ENCODE measurements at regions not wholly inside any gene's neighbourhood (a gene's known extent, or its start where the extent isn't known, plus 50 kb on each side); places are given as distances from the start of the nearest gene placed in this dataset.

DNA sequence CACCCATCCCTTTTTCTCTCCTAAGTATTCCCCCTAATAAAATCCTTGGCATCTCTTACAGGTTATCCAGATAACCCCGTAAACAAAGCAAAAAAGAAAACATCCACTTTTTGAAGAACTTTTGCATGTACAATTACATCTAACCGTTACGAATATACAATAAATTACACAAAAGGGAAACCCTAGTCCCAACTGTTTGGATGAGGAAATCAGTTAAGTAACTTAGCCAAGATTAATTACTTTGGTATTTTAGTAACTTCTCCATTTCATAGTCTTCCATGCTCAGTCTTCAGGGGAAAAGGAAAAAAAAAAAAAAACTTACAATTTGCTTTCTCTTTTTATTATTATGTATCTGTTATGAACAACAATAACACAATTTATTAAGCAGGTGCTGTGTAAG is 212.9 kb downstream of the ACTL7B start:
- no peak overlapping the region for H3K4me3 ChIP-seq (ENCODE audit: low read depth in 1 of 5, low read length in 5 of 5)
- no peaks in the 10 kb centered on the region for H3K27me3 ChIP-seq (ENCODE audit: control insufficient read depth in 5 of 5, insufficient read depth in 4 of 5, low read length in 5 of 5)
- H3K9ac ChIP-seq (ENCODE audit: low read length in 5 of 5): no peak overlapping the region
- no peak overlapping the region for H3K27ac ChIP-seq (ENCODE audit: low read depth, low read length)
- no peaks in the 10 kb centered on the region for H3K36me3 ChIP-seq (ENCODE audit: control insufficient read depth in 5 of 5, insufficient read depth in 5 of 5, low read length in 5 of 5)
- no peaks in the 10 kb centered on the region for H3K4me1 ChIP-seq (ENCODE audit: control insufficient read depth in 5 of 5, insufficient read depth in 5 of 5, low read length in 5 of 5)
- no peaks in the 10 kb centered on the region for H3K9me3 ChIP-seq (ENCODE audit: control insufficient read depth in 5 of 5, low read length in 5 of 5)

DNA sequence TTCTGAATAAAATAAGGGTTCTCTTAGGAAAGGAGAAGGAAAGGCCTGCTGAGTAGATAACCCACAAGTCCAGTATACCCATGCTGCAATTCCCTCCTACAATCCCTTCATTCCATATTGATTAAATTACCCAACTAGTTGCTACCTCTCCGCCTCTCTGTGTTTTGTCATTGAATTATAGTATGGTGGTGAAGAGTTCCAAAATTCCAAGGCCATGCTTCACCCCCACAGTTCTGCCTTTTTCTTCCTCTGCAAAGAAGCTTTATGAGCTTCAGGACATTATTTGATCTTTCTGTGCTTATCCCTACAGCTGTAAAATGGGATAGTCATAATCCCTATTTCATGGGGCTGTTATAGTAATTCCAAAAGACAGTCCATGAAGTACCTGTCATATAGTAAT is 215.6 kb downstream of the ACTL7B start:
- Histone ChIP-seq H3K9ac (ENCODE audit: low read length in 5 of 5) (no peak overlapping the region), H3K36me3 (ENCODE audit: control insufficient read depth in 5 of 5, insufficient read depth in 5 of 5, low read length in 5 of 5) (no peaks in the 10 kb centered on the region), H3K4me1 (ENCODE audit: control insufficient read depth in 5 of 5, insufficient read depth in 5 of 5, low read length in 5 of 5) (no peaks in the 10 kb centered on the region), H3K27me3 (ENCODE audit: control insufficient read depth in 5 of 5, insufficient read depth in 4 of 5, low read length in 5 of 5) (no peaks in the 10 kb centered on the region), H3K27ac (ENCODE audit: low read depth, low read length) (no peak overlapping the region), H3K9me3 (ENCODE audit: control insufficient read depth in 5 of 5, low read length in 5 of 5) (no peaks in the 10 kb centered on the region), H3K4me3 (ENCODE audit: low read depth in 1 of 5, low read length in 5 of 5) (no peak overlapping the region)

DNA sequence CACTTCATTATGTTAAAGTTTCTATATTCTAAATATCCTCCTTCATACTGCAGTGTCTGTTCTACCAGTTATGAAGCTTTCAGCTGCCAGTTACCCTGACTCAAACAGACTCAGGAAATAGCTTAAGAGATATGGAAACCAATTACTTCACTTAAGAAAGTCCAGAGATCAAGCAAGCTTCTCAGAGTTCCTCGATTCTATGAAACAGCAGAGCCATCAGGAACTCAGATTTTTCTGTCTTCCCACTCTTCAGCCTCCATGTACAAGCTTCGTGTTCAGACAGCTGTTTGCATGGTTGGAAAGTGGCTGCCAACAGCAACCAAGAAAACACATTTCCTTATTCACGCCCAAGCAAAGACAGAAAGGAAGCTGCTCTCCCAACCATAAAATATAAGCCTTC is 216.1 kb downstream of the ACTL7B start:
- Histone ChIP-seq H3K4me1 (ENCODE audit: control insufficient read depth in 5 of 5, insufficient read depth in 5 of 5, low read length in 5 of 5) (no peaks in the 10 kb centered on the region), H3K9ac (ENCODE audit: low read length in 5 of 5) (no peak overlapping the region), H3K36me3 (ENCODE audit: control insufficient read depth in 5 of 5, insufficient read depth in 5 of 5, low read length in 5 of 5) (no peaks in the 10 kb centered on the region), H3K27me3 (ENCODE audit: control insufficient read depth in 5 of 5, insufficient read depth in 4 of 5, low read length in 5 of 5) (no peaks in the 10 kb centered on the region), H3K9me3 (ENCODE audit: control insufficient read depth in 5 of 5, low read length in 5 of 5) (no peaks in the 10 kb centered on the region), H3K4me3 (ENCODE audit: low read depth in 1 of 5, low read length in 5 of 5) (no peak overlapping the region), H3K27ac (ENCODE audit: low read depth, low read length) (no peak overlapping the region)

DNA sequence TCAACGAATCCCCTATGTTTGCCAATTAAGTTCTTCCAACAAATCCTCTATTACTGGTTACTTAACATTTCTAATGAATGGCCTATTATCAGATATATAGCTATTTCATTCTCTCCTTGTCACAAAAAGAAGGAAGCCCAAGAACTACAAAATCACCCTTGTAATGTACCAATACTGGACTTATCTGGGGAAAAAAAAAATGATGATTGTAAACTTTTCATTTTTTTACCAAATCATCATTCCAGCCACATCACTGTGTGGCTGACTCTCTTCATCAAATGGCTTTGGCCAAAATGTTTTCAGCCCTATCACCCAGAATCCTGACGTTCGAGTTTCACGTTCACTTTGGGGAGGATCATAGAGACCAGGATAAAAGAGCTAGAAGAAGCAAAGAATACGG is 216.7 kb downstream of the ACTL7B start:
- Histone ChIP-seq H3K36me3 (ENCODE audit: control insufficient read depth in 5 of 5, insufficient read depth in 5 of 5, low read length in 5 of 5) (no peaks in the 10 kb centered on the region), H3K9ac (ENCODE audit: low read length in 5 of 5) (no peak overlapping the region), H3K4me1 (ENCODE audit: control insufficient read depth in 5 of 5, insufficient read depth in 5 of 5, low read length in 5 of 5) (no peaks in the 10 kb centered on the region), H3K9me3 (ENCODE audit: control insufficient read depth in 5 of 5, low read length in 5 of 5) (no peaks in the 10 kb centered on the region), H3K27ac (ENCODE audit: low read depth, low read length) (no peak overlapping the region), H3K27me3 (ENCODE audit: control insufficient read depth in 5 of 5, insufficient read depth in 4 of 5, low read length in 5 of 5) (no peaks in the 10 kb centered on the region), H3K4me3 (ENCODE audit: low read depth in 1 of 5, low read length in 5 of 5) (no peak overlapping the region)

DNA sequence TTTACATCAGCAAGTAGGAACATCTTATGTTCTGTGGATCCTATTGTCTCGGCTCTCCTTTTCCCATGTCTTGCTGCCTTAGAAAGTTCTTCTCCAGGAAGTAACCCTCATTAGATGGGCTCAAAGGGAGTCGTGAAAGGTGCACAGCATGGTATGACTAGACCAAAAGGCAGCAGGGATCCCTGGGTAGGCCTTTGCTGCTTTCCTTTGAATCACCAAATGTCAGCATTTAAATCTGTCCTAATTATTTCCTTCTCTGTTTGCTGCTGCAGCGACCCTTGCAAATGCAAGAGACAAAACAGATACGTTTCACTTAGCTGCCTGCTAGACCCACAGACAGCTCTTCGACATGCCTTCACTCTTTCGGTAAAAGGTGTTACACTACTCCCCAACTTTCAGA is 218.4 kb downstream of the ACTL7B start:
- Histone ChIP-seq H3K9me3 (ENCODE audit: control insufficient read depth in 5 of 5, low read length in 5 of 5) (no peaks in the 10 kb centered on the region), H3K27ac (ENCODE audit: low read depth, low read length) (no peak overlapping the region), H3K27me3 (ENCODE audit: control insufficient read depth in 5 of 5, insufficient read depth in 4 of 5, low read length in 5 of 5) (no peaks in the 10 kb centered on the region), H3K9ac (ENCODE audit: low read length in 5 of 5) (no peak overlapping the region), H3K4me1 (ENCODE audit: control insufficient read depth in 5 of 5, insufficient read depth in 5 of 5, low read length in 5 of 5) (no peaks in the 10 kb centered on the region), H3K4me3 (ENCODE audit: low read depth in 1 of 5, low read length in 5 of 5) (no peak overlapping the region), H3K36me3 (ENCODE audit: control insufficient read depth in 5 of 5, insufficient read depth in 5 of 5, low read length in 5 of 5) (no peaks in the 10 kb centered on the region)

DNA sequence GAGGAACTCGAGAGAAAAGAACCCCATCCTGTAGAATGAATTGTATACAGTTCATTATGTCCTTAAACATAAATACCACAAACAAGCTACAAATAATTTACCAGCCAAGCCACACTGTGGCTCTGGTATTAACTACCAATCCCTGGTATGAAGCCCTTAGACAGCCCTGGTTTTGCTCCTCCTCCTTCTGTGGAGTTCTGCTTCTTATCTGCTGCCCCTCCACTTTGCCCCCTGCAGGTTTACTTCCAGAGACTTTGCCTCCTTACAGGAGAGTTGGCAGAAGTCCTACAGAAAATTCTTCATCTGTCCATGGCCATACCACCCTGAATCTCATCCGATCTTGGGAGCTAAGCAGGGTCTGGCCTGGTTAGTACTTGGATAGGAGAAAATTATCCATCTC is 219.8 kb downstream of the ACTL7B start:
- Histone ChIP-seq H3K27ac (ENCODE audit: low read depth, low read length) (no peak overlapping the region), H3K36me3 (ENCODE audit: control insufficient read depth in 5 of 5, insufficient read depth in 5 of 5, low read length in 5 of 5) (no peaks in the 10 kb centered on the region), H3K4me3 (ENCODE audit: low read depth in 1 of 5, low read length in 5 of 5) (no peak overlapping the region), H3K9ac (ENCODE audit: low read length in 5 of 5) (no peak overlapping the region), H3K27me3 (ENCODE audit: control insufficient read depth in 5 of 5, insufficient read depth in 4 of 5, low read length in 5 of 5) (no peaks in the 10 kb centered on the region), H3K4me1 (ENCODE audit: control insufficient read depth in 5 of 5, insufficient read depth in 5 of 5, low read length in 5 of 5) (no peaks in the 10 kb centered on the region), H3K9me3 (ENCODE audit: control insufficient read depth in 5 of 5, low read length in 5 of 5) (no peaks in the 10 kb centered on the region)

DNA sequence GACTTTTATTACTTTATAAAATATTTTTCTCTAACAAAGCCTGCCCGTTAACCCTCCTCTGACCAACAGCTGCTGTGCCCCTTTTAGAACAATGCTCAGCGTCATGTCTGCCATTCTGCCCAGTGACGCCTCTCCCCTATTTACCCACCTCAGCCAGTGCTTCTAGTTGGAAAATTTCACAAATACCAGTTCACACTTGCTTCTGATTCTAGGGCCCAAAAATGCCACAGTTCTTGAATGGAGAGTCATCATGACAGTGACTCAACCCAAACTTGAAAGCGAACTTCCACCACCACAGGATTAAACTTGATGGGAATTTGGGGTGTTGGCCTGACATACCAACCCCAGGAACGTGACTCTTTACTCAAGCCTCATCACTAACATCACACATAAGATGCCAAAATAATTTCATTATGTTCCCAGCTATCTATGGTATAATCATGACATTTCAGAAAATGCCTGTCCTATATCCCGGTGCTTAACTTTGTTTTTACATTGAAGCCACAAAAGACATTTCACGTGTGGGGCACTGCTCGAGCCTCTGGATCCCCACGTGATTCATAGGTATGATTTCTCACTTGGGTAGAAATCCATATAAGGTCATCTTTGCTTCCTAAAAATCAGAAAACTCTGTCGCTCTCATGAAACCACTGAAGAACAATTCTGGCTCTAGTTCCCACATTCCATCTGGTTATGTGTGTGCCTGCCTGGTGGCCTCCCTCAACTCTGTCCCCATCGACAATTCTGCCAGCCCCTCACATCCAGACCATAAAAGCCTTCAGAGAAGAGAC is 220.9 kb downstream of the ACTL7B start:
- H3K27ac ChIP-seq (ENCODE audit: low read depth, low read length): no peak overlapping the region

DNA sequence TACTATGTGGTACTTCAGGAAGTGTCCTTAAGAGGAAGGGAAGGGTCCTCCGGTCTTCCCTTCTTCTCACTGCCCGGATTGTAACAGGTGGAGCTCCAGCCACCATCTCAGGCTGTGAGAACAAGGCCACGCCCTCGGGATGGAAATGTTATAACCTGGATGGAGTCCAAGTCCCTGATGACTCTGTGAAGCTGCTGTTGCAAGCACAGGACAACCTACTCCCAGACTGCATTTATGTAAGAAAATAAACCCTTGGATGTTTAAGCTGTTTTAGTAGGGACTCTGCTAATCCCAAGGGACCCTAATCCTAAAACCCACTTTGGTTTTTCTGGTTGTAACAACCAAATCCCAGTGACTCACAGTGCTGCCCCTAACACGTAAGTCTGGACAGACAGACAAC is 221.6 kb downstream of the ACTL7B start:
- Histone ChIP-seq H3K9me3 (ENCODE audit: control insufficient read depth in 5 of 5, low read length in 5 of 5) (no peaks in the 10 kb centered on the region), H3K36me3 (ENCODE audit: control insufficient read depth in 5 of 5, insufficient read depth in 5 of 5, low read length in 5 of 5) (no peaks in the 10 kb centered on the region), H3K27ac (ENCODE audit: low read depth, low read length) (no peak overlapping the region), H3K4me3 (ENCODE audit: low read depth in 1 of 5, low read length in 5 of 5) (no peak overlapping the region), H3K27me3 (ENCODE audit: control insufficient read depth in 5 of 5, insufficient read depth in 4 of 5, low read length in 5 of 5) (no peaks in the 10 kb centered on the region), H3K9ac (ENCODE audit: low read length in 5 of 5) (no peak overlapping the region), H3K4me1 (ENCODE audit: control insufficient read depth in 5 of 5, insufficient read depth in 5 of 5, low read length in 5 of 5) (no peaks in the 10 kb centered on the region)

More for the DNA sequence above, 220.9 kb downstream of the ACTL7B start:
- H3K4me1 ChIP-seq (ENCODE audit: control insufficient read depth in 5 of 5, insufficient read depth in 5 of 5, low read length in 5 of 5): no peaks in the 10 kb centered on the region
- no peaks in the 10 kb centered on the region for H3K36me3 ChIP-seq (ENCODE audit: control insufficient read depth in 5 of 5, insufficient read depth in 5 of 5, low read length in 5 of 5)
- no peaks in the 10 kb centered on the region for H3K9me3 ChIP-seq (ENCODE audit: control insufficient read depth in 5 of 5, low read length in 5 of 5)
- no peaks in the 10 kb centered on the region for H3K27me3 ChIP-seq (ENCODE audit: control insufficient read depth in 5 of 5, insufficient read depth in 4 of 5, low read length in 5 of 5)
- H3K4me3 ChIP-seq (ENCODE audit: low read depth in 1 of 5, low read length in 5 of 5): no peak overlapping the region
- no peak overlapping the region for H3K9ac ChIP-seq (ENCODE audit: low read length in 5 of 5)

DNA sequence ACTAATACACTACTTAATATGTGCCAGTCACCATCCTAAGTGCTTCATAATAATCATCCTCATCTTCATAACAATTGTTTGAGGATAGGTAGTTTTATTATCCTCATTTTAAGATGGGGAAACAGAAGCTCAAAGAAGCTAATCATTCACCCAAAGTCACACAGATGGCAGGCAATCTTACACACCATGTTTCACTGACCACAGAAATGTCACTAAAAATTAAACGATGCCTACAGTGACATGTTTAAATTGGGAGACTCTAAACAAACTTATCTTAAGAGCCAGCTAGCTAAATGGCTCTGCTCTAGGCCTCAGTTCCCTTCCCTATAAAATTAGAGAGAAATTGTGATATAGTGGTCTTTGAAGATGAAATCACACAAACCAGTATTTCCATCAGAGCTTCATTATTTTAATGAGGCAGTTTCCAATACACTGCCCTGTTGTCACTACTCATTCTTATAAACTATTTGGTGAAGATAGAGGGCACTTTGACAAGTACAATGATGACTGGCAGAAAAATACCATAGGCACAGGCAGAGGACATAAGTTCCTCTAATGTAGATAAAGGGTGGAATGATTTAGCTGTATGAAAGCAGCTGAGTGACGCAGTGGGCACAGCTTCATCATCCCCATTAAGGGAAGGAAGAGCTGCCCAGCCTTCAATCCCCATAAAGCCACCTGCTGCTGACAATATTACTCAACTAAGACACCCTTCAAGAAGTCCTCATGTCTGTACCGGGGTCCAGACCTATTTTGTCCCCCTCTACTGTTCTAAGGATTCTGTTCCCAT is 224.1 kb downstream of the ACTL7B start:
- H3K36me3 ChIP-seq (ENCODE audit: control insufficient read depth in 5 of 5, insufficient read depth in 5 of 5, low read length in 5 of 5): no peaks in the 10 kb centered on the region
- no peaks in the 10 kb centered on the region for H3K9me3 ChIP-seq (ENCODE audit: control insufficient read depth in 5 of 5, low read length in 5 of 5)
- no peak overlapping the region for H3K4me3 ChIP-seq (ENCODE audit: low read depth in 1 of 5, low read length in 5 of 5)
- H3K9ac ChIP-seq (ENCODE audit: low read length in 5 of 5): no peak overlapping the region
- no peaks in the 10 kb centered on the region for H3K27me3 ChIP-seq (ENCODE audit: control insufficient read depth in 5 of 5, insufficient read depth in 4 of 5, low read length in 5 of 5)
- no peak overlapping the region for H3K27ac ChIP-seq (ENCODE audit: low read depth, low read length)
- no peaks in the 10 kb centered on the region for H3K4me1 ChIP-seq (ENCODE audit: control insufficient read depth in 5 of 5, insufficient read depth in 5 of 5, low read length in 5 of 5)

DNA sequence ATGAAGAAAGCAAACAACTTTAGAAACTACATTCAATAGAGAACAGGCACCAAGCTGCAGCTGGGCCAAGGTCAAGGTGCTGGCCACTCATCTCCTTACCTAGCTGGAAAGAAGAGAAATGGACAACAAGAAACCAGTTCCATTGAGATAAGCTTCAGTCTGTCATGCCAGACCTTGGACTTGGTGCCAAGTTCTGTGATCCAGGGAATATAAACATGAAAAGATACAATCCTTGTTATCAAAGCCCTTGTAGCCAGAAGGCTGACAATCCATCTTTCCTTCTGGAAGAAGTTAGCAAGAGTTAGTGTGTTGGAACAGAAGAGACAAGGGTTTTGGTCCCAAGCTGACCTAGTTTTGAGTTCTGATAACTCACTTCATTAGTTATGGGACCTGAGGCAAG is 227.5 kb downstream of the ACTL7B start:
- H3K4me1 ChIP-seq (ENCODE audit: control insufficient read depth in 5 of 5, insufficient read depth in 5 of 5, low read length in 5 of 5): no peaks in the 10 kb centered on the region
- H3K27ac ChIP-seq (ENCODE audit: low read depth, low read length): no peak overlapping the region
- H3K27me3 ChIP-seq (ENCODE audit: control insufficient read depth in 5 of 5, insufficient read depth in 4 of 5, low read length in 5 of 5): no peaks in the 10 kb centered on the region
- H3K36me3 ChIP-seq (ENCODE audit: control insufficient read depth in 5 of 5, insufficient read depth in 5 of 5, low read length in 5 of 5): no peaks in the 10 kb centered on the region
- H3K9me3 ChIP-seq (ENCODE audit: control insufficient read depth in 5 of 5, low read length in 5 of 5): no peaks in the 10 kb centered on the region
- no peak overlapping the region for H3K4me3 ChIP-seq (ENCODE audit: low read depth in 1 of 5, low read length in 5 of 5)
- H3K9ac ChIP-seq (ENCODE audit: low read length in 5 of 5): no peak overlapping the region

Data from subcutaneous abdominal adipose tissue (tissue), 5 donors.